HG02981 (cell line): ENCODE measurements at regions not wholly inside any gene's neighbourhood (a gene's known extent, or its start where the extent isn't known, plus 50 kb on each side); places are given as distances from the start of the nearest gene placed in this dataset.

Experiments
- ATAC-seq: cut with Tn5 transposase; IDR thresholded peaks from one replicate; pipeline ENCODE4 v1.9.1; 2021; ENCODE audit warnings: mild to moderate bottlenecking, moderate library complexity; ENCODE audit not compliant: unreplicated experiment

- no peak for ATAC-seq
Measured at GRCh38 chr14:50036637-50037036, 79.7 kb downstream of the VCPKMT start.

- no peak for ATAC-seq
Measured at GRCh38 chr14:50037240-50037639, 79.1 kb downstream of the VCPKMT start.

GRCh38 chr14:50037852-50038251 is 78.5 kb downstream of the VCPKMT start:
- no peak for ATAC-seq

GRCh38 chr14:50038398-50039119 is 77.8 kb downstream of the VCPKMT start:
- ATAC-seq = peak; percentile 78

- no peak for ATAC-seq
Measured at GRCh38 chr14:50039120-50039517, 77.3 kb downstream of the VCPKMT start.

GRCh38 chr14:50039734-50040400 is 76.5 kb downstream of the VCPKMT start:
- no peak for ATAC-seq

GRCh38 chr14:50040401-50040775 is 76.0 kb downstream of the VCPKMT start:
- ATAC-seq = no peak

GRCh38 chr14:50040895-50041465 is 75.4 kb downstream of the VCPKMT start:
- ATAC-seq = no peak

- no peak for ATAC-seq
Measured at GRCh38 chr14:50041980-50042379, 74.4 kb downstream of the VCPKMT start.

GRCh38 chr14:50044042-50044651 is 72.2 kb downstream of the VCPKMT start:
- no peak for ATAC-seq

- peak; percentile 77 for ATAC-seq
Measured at GRCh38 chr14:50045039-50045711, 71.2 kb downstream of the VCPKMT start.

- ATAC-seq = no peak
Measured at GRCh38 chr14:50045837-50046236, 70.5 kb downstream of the VCPKMT start.

- peak; percentile 91 for ATAC-seq
Measured at GRCh38 chr14:50047274-50047676, 69.1 kb downstream of the VCPKMT start.

- ATAC-seq = no peak
Measured at GRCh38 chr14:50049093-50049492, 67.3 kb downstream of the VCPKMT start.

GRCh38 chr14:50049703-50050570 is 66.4 kb downstream of the VCPKMT start:
- ATAC-seq = no peak

- no peak for ATAC-seq
Measured at GRCh38 chr14:50051106-50051505, 65.3 kb downstream of the VCPKMT start.

GRCh38 chr14:50051706-50052105 is 64.7 kb downstream of the VCPKMT start:
- no peak for ATAC-seq

- ATAC-seq = no peak
Measured at GRCh38 chr14:50052517-50052916, 63.9 kb downstream of the VCPKMT start.

- no peak for ATAC-seq
Measured at GRCh38 chr14:50053935-50054334, 62.4 kb downstream of the VCPKMT start.

- ATAC-seq = no peak
Measured at GRCh38 chr14:50055461-50056228, 60.7 kb downstream of the VCPKMT start.
